A673 (cell line): ENCODE measurements at regions not wholly inside any gene's neighbourhood (a gene's known extent, or its start where the extent isn't known, plus 50 kb on each side); places are given as distances from the start of the nearest gene placed in this dataset.
"Not testable (repeated sequence)": the region's sequence is repeated elsewhere in the genome, so short reads cannot be mapped to it uniquely, and the experiment has no call there.

Experiments
- EZH2 ChIP-seq: fragments of 200-600 bp; sonication (generic); IDR thresholded peaks from 2 replicates; pipeline ENCODE4 v1.6.1; 2017; ENCODE audit warnings: borderline replicate concordance, low read depth, mild to moderate bottlenecking, mixed read lengths, antibody characterized with exemption, low read length; ENCODE audit not compliant: poor library complexity, severe bottlenecking
- TF ChIP-seq, protein P1 (sequence below): fragments of 300-800, 200-600 bp; sonication (generic); conservative IDR thresholded peaks from 2 replicates; pipeline ENCODE4 v1.5.1; 2017; ENCODE audit warnings: low read depth, mild to moderate bottlenecking, antibody characterized with exemption, low read length, moderate library complexity, mixed read lengths

DNA sequence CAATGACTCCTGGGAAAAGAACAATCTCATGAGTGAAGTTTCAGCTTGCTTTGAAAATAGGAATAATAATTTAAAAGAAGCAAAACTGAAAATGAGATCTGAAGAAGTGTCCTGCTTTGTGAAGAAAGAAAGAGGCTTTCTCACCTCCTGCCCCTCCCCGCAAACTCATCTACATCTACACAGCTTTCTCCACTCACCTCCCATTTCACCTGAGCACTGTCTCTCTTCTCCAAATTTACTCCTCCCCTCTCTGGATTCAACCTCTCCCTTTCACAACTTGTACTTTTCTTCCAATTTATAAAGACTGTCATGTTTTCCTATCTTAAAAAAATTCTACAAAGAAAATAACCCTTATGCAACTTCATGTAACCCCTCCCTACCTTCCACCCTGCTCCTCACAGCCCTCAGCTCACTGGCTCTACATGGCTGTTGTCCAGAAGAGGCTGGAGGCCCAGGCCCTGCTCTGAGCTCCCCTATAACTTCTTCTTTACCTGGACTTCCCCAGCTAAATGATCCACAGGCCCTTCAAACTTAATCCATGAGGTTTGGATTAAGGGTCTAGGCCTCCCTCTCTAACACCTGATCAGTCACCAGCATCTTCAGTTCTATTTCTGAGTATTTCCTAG, 188.3 kb upstream of the VIPR2 start:
- not testable (repeated sequence) for TF ChIP-seq EZH2
- TF ChIP-seq, protein P1, sequence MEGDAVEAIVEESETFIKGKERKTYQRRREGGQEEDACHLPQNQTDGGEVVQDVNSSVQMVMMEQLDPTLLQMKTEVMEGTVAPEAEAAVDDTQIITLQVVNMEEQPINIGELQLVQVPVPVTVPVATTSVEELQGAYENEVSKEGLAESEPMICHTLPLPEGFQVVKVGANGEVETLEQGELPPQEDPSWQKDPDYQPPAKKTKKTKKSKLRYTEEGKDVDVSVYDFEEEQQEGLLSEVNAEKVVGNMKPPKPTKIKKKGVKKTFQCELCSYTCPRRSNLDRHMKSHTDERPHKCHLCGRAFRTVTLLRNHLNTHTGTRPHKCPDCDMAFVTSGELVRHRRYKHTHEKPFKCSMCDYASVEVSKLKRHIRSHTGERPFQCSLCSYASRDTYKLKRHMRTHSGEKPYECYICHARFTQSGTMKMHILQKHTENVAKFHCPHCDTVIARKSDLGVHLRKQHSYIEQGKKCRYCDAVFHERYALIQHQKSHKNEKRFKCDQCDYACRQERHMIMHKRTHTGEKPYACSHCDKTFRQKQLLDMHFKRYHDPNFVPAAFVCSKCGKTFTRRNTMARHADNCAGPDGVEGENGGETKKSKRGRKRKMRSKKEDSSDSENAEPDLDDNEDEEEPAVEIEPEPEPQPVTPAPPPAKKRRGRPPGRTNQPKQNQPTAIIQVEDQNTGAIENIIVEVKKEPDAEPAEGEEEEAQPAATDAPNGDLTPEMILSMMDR, result not testable (repeated sequence)
